Mucosa of descending colon (tissue), 3 donors: ENCODE measurements at regions not wholly inside any gene's neighbourhood (a gene's known extent, or its start where the extent isn't known, plus 50 kb on each side); places are given as distances from the start of the nearest gene placed in this dataset.

Source experiments
- ATAC-seq: fragments of 200-7000 bp; cut with Tn5 transposase; one replicate; pipeline ENCODE4 v1.9.1; 2020; ENCODE audit warnings: mild to moderate bottlenecking, moderate library complexity
- DNase-seq, 3 donors: peaks; one replicate each; pipeline ENCODE4 v3.0.0-alpha.2; 2020
- H3K36me3 ChIP-seq: fragments of 200-600 bp; one replicate; pipeline ENCODE4 v1.8.0; 2021; ENCODE audit warnings: low read depth, mild to moderate bottlenecking
- H3K4me1 ChIP-seq: fragments of 200-600 bp; one replicate; pipeline ENCODE4 v1.8.0; 2021; ENCODE audit warnings: low read depth, mild to moderate bottlenecking
- H3K4me3 ChIP-seq: fragments of 200-600 bp; one replicate; pipeline ENCODE4 v1.8.0; 2021; ENCODE audit warnings: mild to moderate bottlenecking
- H3K9me3 ChIP-seq: fragments of 200-600 bp; one replicate; pipeline ENCODE4 v1.8.0; 2021; ENCODE audit warnings: mild to moderate bottlenecking
- intact Hi-C, 2 donors: fragments of 100-400 bp; cut with DNase I in 1 of 2; cut with micrococcal nuclease in 1 of 2; formaldehyde crosslinking; loops; one replicate each; pipeline versions ENCODE4 v1.11.0 to v1.11.1; 2022; cut with DNase I, micrococcal nuclease
- TF ChIP-seq, protein P1 (sequence below): fragments of 200-600 bp; IDR thresholded peaks from one replicate; pipeline ENCODE4 v1.8.0; 2022; ENCODE audit warnings: antibody characterized with exemption, mild to moderate bottlenecking
- donor health status: DM: no; HTN: no; CAD: no; lungs with moderate emphysema.
- donor health status: DM: no; HTN: no; CAD: no.
- donor health status: DM: no; HTN: yes; CAD: no.

- TF ChIP-seq, protein P1, sequence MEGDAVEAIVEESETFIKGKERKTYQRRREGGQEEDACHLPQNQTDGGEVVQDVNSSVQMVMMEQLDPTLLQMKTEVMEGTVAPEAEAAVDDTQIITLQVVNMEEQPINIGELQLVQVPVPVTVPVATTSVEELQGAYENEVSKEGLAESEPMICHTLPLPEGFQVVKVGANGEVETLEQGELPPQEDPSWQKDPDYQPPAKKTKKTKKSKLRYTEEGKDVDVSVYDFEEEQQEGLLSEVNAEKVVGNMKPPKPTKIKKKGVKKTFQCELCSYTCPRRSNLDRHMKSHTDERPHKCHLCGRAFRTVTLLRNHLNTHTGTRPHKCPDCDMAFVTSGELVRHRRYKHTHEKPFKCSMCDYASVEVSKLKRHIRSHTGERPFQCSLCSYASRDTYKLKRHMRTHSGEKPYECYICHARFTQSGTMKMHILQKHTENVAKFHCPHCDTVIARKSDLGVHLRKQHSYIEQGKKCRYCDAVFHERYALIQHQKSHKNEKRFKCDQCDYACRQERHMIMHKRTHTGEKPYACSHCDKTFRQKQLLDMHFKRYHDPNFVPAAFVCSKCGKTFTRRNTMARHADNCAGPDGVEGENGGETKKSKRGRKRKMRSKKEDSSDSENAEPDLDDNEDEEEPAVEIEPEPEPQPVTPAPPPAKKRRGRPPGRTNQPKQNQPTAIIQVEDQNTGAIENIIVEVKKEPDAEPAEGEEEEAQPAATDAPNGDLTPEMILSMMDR: no peak
- ATAC-seq (no peak), DNase-seq (no peak)
- Histone ChIP-seq H3K36me3 (no peaks in the 10 kb centered on the region), H3K4me3 (no peak overlapping the region), H3K4me1 (no peaks in the 10 kb centered on the region), H3K9me3 (no peaks in the 10 kb centered on the region)
- intact Hi-C loops: no loop called here
Observed at GRCh38 chr18:54692463-54692862, 101.4 kb downstream of the DYNAP start.

DNA sequence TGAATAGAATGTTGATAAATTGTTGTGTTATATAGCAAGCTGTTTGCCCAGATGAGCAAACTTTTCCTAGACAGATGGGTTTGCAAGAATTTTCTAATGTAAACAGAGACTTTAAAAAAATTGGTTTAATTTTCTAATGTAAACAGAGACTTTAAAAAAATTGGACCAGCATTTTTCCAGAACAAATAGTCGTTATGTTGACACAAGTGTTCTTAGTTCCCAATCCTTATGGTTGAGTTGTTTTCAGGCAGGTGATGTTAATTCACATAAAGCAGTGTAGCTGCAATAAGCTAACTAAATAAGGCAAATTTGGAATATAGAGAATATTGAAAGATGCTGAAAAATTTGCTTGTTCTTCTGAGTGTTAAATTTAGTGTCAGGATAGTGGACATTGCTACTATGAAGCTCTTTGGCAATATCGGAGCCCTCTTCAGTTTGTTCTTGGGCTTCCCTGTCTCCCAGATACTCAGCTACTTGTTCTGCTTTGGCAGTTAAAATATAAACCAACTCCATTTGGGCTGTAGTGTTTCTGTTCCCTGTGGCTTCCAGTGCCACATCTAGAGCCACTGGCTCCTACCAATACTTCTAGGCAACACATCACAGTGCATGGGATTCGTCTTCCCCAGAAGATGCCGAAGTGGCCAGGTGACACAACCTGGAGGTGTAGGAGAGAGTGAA lies 105.7 kb downstream of the DYNAP start:
- ATAC-seq (no peak), DNase-seq (no peak)
- no peaks in the 10 kb centered on the region for H3K9me3 ChIP-seq
- no peaks in the 10 kb centered on the region for H3K4me1 ChIP-seq
- no peak overlapping the region for H3K4me3 ChIP-seq
- intact Hi-C loops: no loop called here
- TF ChIP-seq, protein P1: no peak
- H3K36me3 ChIP-seq: no peaks in the 10 kb centered on the region

DNA sequence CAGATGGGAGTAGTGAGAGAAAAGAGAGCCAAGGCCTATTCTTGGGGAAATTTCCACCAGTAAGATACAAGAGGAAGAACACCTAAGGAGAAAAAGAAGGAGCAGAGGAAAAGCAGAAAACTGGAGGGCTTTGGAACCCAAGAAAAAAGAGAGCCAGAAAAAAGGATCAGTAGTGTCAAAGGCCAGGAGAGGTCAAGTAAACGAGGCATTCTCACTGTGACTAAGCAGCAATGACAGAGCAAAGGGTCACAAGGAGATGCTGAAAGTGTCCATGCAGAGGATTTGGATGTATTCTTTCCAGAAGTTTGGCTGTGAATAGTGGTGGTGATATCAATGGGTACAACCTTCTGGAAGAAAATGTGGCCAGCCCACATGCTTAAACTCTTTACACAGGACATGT lies 109.5 kb downstream of the DYNAP start:
- TF ChIP-seq, protein P1: no peak
- no peak overlapping the region for H3K4me3 ChIP-seq
- no peaks in the 10 kb centered on the region for H3K36me3 ChIP-seq
- no peak for DNase-seq
- no peaks in the 10 kb centered on the region for H3K9me3 ChIP-seq
- no peak for ATAC-seq
- intact Hi-C loops: no loop called here
- no peaks in the 10 kb centered on the region for H3K4me1 ChIP-seq

DNA sequence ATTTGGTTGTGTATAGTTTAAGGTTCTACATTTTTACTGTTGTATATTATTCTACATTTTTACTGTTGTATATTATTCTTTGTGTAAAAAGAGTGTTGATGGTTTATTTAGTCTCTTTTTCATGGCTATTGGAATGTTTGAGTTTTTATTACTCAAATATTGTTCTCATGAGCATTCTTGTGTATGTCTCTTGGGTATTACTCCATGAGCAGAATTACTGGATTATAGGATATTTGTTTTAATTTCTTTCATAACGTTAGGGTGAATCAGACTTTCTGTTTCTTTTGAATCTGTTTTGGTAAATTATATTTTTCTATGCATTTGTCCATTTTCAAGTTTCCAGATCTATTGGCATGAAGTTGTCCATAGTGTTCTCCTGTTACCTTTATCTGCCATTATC lies 111.6 kb downstream of the DYNAP start:
- intact Hi-C loops: no loop called here
- TF ChIP-seq, protein P1: no peak

DNA sequence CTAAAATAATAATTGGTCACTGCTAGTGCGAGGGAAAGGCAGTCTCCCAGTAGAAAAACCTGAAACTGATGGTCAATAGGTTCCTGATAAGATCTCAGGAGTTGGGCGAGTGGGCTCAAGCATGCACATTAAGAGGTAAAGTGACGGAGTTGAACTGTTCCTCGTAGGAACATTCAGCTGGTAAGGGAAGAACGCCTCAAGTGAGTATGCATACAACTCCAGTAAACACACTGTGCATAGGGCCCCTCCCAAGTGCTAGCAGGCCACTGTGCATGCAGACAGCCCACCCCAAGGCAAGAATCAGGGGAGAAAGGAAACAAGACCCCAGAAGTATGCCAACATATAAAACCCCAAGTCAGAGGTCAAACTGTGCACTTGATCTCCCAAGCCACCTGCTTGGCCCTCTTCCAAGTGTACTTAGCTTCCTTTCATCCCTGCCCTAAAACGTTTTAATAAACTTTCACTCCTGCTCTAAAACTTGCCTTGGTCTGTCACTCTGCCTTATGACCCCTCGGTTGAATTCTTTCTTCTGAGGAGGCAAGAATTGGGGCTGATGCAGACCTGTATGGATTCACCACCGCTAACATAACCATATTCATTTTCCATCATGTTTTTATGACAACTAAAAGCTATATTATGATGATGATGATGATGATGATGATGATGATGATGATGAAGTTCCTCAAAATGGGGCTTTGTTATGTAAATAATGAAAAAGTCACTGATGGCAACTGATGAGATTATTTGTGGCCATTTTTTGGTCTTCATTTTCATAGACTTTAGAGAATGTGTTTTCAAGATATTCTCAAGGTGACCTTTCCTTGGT lies 118.0 kb upstream of the RAB27B start:
- intact Hi-C loops: loop anchor here in 1 of 2 donors (5.0 kb wide), 1 partner anchor 57 kb away; no protein-coding TSS in a partner anchor
- DNase-seq (peak in 1 of 3 donors; percentile 30), ATAC-seq (no peak)
- H3K4me3 ChIP-seq: no peak overlapping the region
- no peaks in the 10 kb centered on the region for H3K9me3 ChIP-seq
- TF ChIP-seq, protein P1: no peak
- no peaks in the 10 kb centered on the region for H3K36me3 ChIP-seq
- H3K4me1 ChIP-seq: no peaks in the 10 kb centered on the region

More for the DNA sequence above, 111.6 kb downstream of the DYNAP start:
- ATAC-seq: no peak
- Histone ChIP-seq H3K4me1 (no peaks in the 10 kb centered on the region), H3K36me3 (no peaks in the 10 kb centered on the region), H3K4me3 (no peak overlapping the region), H3K9me3 (no peaks in the 10 kb centered on the region)
- no peak for DNase-seq
